NCI-H1694 (cell line): ENCODE measurements at regions not wholly inside any gene's neighbourhood (a gene's known extent, or its start where the extent isn't known, plus 50 kb on each side); places are given as distances from the start of the nearest gene placed in this dataset.
"Not testable (repeated sequence)": the region's sequence is repeated elsewhere in the genome, so short reads cannot be mapped to it uniquely, and the experiment has no call there.

Experiments
- DNase-seq: peaks from one replicate; lab custom pipeline; 2025; lab: John Stamatoyannopoulos, UW

- DNase-seq, result no peak
Observed at GRCh38 chr1:21385022-21385421, 54.9 kb upstream of the NBPF3 start.

- no peak for DNase-seq
Observed at GRCh38 chr1:21384620-21385019, 55.3 kb upstream of the NBPF3 start.

- DNase-seq, result no peak
Observed at GRCh38 chr1:21383785-21384401, 56.0 kb upstream of the NBPF3 start.

- no peak for DNase-seq
Observed at GRCh38 chr1:21381354-21381753, 58.6 kb upstream of the NBPF3 start.

- DNase-seq, result not testable (repeated sequence)
Observed at GRCh38 chr1:21380147-21380546, 59.8 kb upstream of the NBPF3 start.

GRCh38 chr1:21379571-21379970 lies 60.4 kb upstream of the NBPF3 start:
- DNase-seq, result no peak

GRCh38 chr1:21378705-21379494 lies 61.0 kb upstream of the NBPF3 start:
- no peak for DNase-seq

DNA sequence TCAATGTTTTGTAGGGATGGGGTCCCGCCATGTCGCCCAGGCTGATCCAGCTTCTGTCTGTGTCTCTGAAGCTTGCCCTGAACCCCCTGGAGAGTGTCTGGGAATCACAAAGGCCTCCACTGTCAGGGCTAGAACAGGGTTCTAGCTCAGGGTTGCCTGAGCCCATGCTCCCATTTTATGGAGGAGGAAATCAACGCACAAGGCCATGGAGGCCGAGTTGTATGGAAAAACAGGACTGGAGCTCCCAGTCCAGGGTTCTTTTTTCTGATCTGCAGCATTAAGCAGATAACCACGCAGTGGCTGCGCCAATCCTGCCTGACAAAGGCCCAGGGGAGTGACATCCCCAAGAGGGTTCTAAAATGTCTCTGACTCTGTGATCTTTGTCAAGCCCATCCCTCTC lies 67.6 kb upstream of the NBPF3 start:
- no peak for DNase-seq

- no peak for DNase-seq
Observed at GRCh38 chr1:21369905-21370304, 70.0 kb upstream of the NBPF3 start.

DNA sequence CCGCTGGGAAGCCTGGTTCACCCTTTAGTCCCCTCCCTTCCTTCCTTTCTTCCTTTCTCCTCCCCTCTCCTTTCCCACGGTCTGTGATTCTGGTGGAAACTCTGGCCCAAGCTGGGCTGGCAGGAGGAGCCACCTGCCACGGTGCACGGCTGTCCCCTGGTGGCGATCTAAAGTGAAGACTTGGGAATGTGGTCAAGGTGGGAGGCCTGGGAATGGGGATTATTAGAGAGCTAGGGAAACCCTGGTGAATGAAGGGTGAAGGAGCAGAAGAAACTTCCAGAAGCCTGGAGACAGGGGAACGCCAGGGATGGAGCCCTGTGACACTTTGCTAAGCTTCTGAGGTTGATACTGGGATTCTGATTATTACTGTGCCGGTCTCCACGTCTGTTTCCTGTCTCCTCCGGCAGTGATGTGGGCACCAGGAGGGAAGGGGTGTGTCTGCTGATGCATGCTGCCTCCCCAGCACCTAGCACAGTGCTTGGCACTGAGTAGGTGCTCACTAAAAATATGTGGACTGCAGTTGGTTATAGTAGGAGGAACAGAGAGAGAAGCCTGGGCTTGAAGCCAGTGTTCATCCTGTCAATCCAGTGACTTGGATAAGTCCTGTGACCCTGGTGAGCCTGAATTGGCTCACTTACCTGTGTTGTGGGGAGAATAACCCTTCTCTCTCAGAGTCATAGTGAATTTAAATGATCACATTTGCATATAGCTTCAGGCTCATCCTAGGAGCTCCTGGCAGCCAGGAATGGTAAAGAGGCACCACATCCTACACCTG lies 71.2 kb upstream of the NBPF3 start:
- peak; percentile 75 for DNase-seq

GRCh38 chr1:21367973-21368514 lies 71.9 kb upstream of the NBPF3 start:
- not testable (repeated sequence) for DNase-seq

- DNase-seq, result no peak
Observed at GRCh38 chr1:21366288-21366687, 73.6 kb upstream of the NBPF3 start.

DNA sequence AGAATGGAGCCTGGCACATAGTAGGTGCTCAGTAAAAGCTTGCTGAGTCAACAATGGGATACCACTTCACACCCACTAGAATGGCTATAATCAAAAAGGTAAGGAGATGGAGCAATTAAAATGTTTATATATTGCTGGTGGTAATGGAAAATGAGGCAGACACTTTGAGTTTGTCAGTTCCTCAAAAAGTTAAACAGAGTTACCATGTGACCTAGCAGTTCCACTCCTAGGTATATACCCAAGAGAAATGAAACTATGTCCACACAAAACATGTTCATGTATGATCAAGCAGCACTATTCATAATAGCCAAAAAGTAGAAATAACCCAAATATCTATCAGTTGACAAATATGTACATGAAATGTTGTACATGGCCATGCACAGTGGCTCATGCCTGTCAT lies 74.8 kb upstream of the ECE1 start:
- DNase-seq, result no peak

DNA sequence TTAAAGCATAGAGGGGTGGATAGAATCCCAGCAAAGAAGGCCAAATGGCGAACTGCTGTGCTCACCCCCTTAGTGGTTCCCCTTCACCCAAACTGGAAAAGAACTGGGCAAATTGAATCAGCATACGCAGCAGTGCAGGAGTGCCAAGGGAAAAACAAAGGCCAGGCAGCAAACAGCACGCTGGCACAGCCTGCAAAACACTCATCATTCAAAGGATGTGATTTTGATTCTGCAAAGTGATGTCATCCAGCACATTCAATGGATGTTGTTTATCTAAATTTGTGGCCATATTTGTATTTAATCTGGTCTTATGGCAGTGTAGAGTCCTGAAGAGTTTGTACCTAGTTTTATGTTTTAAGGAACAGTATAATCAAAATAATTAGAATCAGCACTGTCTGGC lies 71.8 kb upstream of the ECE1 start:
- no peak for DNase-seq

DNA sequence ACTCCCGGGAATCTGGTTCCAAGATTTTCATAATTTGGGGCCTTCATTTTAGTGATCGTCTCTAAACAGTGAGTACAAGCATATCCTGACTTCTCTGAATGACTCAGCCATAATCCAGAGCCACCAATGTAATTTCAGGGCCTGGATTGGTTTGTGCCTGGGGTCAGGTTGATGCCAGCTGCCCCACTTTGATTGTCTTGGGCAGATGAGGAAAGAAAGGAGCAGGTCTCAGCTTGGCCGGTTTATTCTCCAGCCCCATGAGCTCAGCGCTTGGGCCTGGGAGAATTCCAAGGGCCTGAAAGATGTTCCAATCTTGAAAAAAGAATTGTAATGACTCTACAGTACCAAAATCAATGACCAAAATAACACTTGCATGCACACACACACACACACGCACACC lies 71.2 kb upstream of the ECE1 start:
- DNase-seq, result no peak

DNA sequence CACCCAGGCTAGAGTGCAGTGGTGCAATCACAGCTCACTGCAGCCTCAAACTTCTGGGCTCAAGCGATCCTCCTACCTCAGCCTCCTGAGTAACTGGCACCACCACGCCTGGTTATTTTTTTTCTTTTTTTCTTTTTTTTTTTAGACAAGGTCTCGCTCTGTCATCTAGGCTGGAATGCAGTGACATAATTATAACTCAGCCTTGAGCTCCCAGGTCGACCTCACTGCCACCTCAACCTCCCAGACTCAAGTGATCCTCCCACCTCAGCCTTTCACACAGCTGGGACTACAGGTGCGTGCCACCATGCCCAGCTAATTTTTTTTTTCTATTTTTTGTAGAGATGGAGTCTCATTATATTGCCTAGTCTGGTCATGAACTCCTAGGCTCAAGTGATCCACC lies 66.9 kb upstream of the ECE1 start:
- DNase-seq, result no peak

GRCh38 chr1:21355956-21356355 lies 65.7 kb upstream of the ECE1 start:
- no peak for DNase-seq

GRCh38 chr1:21352586-21352985 lies 62.3 kb upstream of the ECE1 start:
- DNase-seq, result no peak

GRCh38 chr1:21351901-21352300 lies 61.6 kb upstream of the ECE1 start:
- DNase-seq, result no peak

DNA sequence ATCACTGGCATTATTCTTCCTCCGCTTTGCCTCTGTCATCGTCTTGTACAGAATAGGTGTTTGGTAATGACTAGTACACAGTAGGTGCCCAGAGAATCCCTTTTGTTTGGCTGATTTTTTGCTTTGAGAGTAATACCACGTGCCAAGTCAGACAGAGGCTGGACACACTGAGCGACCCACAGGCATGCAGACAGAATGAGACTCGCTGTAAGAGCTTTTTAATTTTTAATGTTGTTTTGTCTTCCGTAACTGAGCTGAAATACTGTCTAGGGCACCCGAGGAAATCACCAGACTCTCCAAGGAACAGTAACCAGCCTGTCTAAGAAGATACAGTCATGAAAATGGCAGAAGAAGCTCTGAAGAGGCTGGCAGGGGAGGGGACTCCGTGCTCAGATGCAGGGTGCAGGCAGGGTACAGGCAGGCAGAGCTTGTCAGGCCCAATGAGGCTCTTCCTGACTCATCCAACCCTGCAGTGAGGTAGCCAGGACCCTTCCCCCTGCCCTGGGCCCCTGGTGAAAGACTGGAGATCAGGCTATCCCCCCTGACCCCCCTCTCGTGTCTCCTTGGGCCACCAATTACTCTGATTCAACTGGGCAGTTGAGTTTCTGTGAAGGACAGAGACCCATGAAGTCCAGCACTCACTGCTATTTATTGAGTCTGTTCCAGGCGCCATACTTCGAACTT lies 60.1 kb upstream of the ECE1 start:
- no peak for DNase-seq

GRCh38 chr1:21349693-21350092 lies 59.4 kb upstream of the ECE1 start:
- no peak for DNase-seq

DNA sequence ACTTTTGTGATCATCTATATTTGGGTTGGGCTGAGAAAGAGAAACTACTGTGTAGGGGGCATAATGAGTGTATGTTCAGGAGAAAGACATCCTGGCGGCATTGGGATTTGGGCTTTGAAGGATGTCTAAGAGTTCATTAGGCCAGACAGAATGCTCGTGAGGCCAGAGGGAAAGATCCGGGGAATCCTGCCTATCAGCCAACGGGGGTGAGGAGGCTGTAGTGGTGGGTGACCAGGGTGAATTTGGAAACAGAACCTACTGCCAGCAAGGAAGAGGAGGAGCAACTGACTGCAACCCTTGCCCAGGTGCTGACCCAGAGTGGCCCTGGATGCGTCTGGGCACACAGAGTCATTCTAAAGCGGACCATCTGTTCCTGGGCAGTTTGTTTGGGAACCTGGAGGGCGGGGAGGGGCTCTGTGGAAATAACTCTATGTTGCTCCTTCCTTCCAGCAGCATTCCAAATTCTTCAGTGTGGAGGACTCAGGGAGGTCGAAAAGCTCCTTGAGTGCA lies 56.9 kb upstream of the ECE1 start:
- no peak for DNase-seq
